HT1080 (cell line): ENCODE measurements at regions not wholly inside any gene's neighbourhood (a gene's known extent, or its start where the extent isn't known, plus 50 kb on each side); places are given as distances from the start of the nearest gene placed in this dataset.

ENCODE experiments used
- DNase-seq: peaks from one replicate; pipeline ENCODE4 v3.0.0-alpha.2; 2015; ENCODE audit warnings: low read depth

DNA sequence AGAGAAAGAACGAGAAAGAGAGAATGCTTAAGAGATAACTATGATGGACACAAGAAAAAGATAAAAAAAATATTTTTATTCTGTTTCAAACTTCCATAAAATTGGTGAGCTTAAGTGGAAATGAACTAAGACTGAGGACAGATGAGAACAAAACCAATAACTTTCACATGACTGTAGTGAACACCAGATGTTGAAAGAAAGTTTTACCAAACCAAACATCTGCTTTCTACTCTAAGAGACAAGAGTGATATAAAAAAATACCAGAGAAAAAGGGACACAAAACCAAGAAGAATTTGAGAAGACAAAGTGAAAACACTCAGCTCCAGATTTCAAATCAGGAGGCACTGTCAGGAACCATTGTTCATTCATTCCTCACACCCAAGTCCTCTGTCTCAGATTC is 147.9 kb downstream of the IMPG2 start:
- no peak for DNase-seq

DNA sequence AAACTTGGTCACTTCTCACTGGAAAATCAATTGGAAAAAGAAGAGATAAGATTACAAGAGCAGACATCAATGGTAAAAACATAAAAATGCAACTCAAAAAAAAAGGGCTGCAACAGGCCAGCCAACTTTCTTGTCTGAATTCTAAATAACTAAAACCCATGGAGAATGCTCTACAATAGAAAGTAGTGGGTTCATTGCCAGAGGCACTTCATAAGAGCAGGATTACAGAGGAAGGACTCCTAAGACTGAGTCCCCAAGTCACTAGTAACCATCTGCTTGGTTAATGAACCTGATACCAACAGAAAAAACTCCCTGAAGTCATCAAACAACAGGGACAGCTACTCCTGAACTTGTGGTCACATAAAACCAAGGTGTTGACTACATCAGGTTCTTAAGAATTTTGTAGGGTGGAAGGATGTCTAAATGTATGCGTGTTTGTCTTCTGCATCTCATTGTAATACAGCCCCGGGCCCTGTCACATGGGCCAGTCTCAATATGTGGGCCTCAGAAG is 148.6 kb downstream of the IMPG2 start:
- DNase-seq = no peak

DNA sequence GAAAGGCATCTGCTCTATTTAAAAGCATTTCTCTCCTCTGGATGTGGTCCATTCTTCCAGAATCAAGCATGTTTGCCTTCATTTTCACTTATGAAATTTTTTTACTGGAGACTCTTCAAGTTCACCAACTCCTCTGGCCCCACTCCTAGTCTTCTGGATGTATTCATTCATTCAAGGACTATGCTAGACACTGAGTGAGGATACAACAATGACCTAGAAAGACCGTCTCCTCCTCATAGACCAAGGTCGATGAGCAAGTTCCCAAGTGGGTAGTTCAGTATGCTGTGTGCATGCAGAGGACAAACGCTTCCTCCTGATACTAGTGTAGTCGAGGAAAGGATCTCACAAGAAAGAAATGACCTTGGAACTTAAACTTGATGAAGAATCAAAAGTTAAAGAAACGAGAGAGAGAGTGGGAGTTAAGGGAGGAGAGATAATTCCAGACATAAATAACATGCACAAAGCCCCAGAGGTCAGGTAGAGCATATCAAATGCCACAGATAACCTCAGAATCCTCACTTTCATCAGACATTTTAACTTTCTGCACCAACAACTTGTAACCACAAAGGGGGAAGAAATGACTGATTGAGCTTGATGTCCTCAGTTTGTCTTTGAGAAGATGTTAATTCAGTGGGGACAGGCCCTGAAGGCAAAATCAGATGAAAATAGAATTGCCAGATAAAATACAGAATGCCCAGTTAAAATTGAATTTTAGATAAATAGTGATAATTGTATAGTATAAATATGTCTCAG is 149.4 kb downstream of the IMPG2 start:
- DNase-seq = no peak

DNA sequence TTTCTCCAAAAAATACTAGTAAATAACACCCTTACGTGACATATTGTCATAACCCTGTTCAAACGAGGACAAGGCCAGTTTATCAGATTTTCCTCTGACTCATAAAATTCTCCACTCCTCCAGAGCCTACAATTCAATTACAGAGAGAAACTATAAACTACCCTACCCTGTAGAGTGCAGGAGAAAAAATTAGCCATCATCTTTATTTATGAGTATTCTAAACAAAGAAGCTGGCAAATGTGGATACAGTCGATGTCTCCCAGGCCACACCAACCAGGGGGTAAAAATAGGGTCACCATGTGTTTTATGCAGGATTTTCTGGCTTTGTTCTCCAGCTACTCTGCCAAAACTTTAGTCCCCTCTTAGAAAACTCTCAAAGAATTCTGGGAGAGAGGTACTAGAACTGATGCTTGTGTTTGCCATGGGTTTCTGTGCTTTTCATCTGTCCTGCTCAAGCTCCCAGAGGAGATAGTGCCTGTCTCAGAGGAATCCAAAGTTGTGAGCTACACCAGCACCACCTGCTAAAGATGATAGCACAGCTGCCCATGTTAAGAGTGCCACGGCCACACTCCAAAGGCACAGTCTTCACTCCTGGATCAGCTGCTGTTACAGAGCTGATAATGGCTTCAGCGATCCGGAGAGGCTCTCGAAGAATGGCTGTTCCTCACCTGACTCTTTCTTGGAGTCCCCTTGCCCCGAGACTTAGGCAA is 150.2 kb downstream of the IMPG2 start:
- no peak for DNase-seq

DNA sequence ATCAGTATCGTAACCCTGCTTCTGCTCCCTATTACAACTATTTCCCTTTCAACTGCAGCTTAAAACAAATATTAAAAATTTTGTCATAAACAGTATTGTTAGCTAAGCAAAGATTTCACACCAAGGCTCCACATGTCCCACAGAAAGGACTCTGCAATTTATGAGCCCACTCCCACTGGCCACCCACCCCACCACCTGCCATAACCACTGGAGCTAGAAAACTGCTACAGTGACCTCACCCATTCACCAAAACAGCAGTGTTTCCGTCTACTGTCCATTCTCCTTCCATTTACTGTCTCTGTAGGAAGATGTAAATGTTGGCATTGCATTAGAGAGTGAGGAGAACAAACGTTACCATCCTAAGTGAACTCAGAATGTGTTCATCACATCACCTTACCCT is 150.9 kb downstream of the IMPG2 start:
- no peak for DNase-seq

DNA sequence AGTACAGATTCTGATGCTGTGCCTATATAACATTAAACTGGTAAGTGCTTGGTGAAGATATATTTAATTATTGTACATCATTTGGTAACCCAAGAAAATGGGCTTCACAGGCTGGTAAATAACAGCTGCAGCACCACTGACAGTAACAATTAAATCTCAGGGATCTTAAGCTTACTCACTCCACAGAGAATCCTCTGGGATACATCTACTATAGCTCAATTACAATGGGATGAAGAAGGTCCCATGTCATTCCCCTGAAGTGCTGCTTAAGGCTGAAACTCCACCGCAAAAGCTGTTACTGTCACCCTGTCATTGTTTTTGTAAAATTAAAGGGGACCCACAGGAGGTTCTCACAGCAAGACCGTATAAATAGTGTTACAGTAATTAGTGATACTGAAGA is 153.0 kb downstream of the IMPG2 start:
- no peak for DNase-seq

DNA sequence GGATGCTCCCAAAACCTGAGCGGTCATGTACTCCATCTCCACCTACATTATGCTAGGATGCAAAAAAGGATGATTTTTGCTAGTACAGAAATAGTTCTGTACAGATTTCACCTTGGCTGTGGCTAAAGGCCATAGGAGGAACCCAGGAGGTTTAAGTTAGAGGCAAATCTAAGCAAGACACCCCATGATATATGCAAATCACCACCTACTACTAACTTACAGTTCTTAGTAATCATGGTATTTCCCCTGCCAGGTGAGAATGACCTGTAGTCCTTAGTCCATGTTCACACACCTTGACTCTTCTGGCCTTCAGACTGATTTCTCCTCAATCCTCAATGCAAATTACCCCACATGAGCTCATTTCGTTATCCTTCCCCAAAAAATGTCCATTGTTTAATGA is 154.2 kb downstream of the IMPG2 start:
- no peak for DNase-seq

DNA sequence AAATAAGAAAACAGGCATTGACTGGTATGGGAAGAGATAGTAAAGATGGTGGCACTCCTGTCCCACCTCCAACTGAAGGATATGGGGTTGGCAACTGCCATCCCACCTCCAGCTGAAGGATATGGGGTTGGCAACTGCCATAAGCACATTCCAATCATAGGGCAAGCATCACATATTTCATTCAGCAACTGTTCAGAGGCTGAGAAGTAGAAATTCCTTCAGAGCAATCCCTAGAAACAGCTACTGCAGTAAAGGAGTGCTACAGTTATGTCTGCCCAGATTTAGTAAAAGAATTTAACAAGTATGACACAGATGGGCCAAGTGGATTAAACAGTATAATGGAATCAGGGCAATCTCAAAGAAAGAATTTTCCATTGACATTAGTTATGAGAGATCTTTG is 156.8 kb downstream of the IMPG2 start:
- DNase-seq = no peak

DNA sequence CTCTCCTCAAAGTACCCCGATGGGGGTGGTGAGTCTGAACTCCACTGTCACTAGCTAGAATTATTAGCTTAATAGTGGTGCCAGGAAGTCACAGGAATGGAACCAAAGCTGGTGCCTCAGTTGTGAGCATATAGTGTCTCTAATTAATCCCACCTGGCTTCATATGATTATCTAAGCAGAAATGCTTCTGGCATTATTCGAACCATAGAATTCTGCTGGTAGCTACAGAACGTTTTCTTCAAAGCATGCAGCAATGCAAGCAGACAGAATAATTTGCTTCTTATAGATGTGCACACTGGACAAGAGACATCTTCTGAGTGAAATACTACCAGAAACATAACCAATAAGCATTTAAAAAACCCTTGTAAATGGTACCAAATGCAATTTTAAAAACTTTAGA is 160.9 kb downstream of the IMPG2 start:
- DNase-seq = no peak

DNA sequence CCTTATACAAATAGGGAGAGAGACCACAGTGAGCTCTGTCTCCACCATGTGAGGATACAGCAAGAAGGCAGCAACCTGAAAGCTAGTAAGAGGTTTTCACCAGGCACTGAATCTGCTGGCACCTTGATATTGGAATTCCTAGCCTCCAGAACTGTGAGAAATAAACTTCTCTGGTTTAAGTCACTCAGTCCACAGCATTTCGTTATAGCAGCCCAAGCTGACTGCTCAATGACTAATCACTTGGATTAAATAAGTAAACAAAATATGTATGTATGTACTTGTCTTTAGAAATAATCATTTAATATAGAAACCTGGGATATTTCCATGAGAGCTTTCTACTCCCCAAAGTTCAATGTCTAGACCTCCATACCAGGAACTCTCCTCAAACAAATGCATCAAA is 162.0 kb downstream of the IMPG2 start:
- DNase-seq = no peak

DNA sequence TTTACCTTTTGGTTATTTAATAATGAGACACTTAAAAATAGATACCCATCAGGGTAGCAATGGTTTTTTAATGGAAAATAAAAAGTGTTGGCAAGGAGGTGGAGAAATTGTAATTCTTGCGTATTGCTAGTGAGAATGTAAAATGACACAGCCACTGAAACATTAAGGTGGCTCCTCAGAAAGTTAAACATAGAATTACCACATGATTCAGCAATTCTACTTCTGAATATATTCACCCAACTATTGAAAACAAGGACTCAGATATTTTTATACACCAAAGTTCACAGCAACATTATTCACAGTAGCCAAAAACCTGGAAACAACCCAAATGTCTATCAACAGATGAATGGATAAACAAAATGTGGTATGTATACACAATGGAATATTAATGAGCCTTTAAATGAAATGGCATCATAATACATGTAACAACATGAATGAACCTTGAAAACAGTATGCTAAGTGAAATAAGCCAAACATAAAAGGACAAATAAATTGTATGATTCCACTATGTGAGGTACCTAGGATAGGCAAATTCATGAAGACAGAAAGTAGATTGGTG is 163.5 kb downstream of the IMPG2 start:
- no peak for DNase-seq

DNA sequence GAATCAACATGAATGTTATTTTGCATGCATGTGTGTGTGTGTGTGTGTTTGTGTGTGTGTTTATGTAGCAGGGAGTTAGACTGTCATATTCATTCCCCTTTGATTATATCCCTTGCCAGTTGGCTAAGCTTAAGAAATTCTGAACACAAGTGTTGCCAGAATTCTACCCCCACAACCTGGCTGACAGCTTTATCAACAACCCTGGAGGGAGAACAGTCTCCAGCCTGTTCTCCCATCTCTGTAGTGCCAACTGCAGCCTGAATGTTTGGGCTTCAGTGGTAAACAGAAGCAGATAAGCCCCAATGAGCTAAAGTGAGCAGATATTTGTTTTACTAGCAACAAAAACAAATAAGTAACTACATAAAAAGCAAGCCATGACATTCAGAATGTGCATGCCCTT is 162.6 kb upstream of the ABI3BP start:
- no peak for DNase-seq

DNA sequence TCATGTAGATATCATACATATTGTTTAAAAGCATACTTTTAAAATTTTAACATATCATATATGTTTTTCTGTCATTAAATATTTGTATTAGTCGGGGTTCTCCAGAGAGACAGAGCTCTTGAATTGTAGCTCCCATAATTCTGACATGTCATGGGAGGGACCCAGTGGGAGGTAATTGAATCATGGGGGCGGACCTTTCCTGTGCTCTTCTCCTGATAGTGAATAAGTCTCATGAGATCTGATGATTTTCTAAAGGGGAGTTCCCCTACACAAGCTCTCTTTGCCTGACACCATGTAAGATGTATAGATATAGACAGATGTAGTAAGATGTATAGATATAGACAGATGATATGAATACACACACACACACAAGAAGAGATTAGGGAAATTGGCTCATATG is 161.2 kb upstream of the ABI3BP start:
- DNase-seq = no peak

DNA sequence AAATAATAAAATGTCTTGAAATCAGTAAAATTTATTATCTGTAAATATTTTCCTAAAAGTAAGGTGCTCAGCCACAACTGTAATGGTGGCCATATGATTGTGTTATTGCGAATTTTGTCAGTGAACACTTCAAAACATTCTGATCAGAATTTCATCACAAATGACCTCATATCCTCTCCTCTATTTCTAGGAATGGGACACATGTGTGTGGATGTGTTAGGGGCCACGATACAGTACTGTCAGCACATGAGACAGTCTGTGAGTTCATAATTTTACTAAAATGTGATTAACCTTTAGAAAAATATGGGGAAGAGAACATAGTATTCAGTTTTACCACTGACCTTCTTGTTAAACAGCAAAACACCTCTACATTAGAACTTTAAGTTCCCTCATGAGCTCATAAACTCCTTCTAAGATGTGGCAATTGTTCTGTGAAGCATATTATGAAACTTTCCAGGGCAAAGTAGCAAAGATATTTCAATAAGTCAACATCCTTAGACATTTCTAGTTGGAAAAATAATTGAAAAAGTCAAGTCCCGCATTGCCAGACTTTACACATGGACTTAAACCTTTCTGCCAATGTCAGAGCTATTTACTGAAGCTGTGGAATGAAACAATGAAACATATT is 158.2 kb upstream of the ABI3BP start:
- DNase-seq = no peak

DNA sequence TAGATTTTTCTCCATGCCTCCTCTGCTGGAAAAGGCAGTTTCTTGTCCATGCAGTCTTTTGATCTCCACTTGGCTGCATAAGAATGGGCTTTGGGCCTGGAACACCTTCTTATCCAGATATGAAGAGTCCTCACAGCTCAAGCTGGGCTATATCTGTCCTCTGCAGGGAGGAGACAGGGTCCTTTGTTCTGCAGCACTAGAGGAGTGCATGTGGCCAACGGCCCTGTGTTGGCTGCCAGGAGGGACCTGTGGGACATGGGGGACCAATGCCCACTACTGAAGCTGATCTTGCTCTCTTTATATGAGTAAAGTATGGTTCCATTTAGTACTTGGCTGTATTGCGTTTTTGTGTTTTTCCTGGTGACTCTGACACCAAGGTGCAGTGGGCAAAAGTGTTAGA is 157.3 kb upstream of the ABI3BP start:
- DNase-seq = no peak

DNA sequence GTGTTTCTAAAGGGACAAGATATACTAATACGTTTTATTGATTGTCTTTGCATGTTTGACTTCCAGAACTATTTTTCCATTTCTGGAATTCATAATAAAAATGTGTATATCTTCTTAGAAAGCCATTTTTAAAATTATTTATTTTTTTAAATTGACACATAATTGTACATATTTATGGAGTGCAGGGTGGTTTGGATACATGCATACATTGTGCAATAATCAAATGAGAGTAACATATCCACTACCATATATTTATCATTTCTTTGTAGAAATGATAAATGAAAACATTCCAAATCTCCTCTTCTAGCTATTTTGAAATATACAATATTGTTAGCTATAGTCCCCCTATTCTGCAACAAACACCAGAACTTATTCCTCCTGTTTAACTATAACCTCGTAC is 156.5 kb upstream of the ABI3BP start:
- no peak for DNase-seq

DNA sequence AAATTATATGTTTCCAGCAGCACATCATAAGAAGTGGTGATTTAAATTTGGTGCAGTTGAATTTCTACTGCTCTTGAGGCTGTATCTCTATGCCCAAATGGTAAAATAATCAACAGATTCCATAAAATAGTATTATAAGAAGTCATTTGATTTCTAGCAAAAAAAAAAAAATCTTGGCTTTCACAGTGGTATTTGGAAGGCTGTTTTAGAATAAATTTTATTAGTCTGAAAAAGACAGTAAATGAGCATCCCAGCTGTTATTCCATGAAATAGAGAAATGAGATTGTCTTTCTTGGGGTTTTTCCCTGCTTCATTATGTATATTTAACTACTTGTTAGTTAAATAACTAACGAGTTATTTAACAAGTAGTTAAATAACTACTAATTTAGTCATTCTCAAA is 156.0 kb upstream of the ABI3BP start:
- no peak for DNase-seq

DNA sequence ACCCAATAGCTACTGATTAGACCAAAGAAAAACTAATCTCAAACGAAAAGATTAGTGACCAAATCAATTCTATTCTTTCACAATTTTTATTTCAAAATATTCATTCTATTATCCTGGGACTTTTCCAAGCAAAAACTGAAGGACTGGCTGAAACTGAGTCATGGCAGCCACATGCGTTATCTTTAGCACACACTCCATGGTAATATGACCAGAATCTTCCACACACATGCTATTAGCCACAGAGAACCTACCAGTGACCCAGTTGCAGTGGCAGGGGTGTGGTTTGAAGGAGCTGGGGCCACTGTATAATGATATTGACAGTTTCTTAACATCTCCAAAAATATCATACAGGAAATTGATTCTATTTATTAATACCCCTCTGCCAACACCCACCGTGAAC is 154.8 kb upstream of the ABI3BP start:
- DNase-seq = no peak

DNA sequence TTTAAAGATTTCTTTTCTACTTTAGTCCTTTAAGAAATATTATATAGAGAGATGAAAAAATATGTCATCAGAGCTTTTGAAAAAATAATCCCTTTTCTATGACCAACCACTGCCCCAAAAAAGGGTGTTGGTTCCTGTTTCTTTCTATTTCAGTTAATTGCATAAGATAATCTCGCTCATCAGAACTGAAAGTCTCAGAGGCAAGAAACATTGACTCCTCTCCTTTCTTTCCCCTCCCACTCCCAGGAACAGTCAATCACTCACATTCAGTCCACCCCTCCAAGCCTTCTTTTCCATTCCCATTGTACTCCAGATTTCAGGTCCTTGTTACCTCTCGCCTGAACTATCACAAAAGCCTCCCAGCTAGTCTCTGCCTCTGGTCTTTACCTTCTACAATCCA is 153.7 kb upstream of the ABI3BP start:
- no peak for DNase-seq

DNA sequence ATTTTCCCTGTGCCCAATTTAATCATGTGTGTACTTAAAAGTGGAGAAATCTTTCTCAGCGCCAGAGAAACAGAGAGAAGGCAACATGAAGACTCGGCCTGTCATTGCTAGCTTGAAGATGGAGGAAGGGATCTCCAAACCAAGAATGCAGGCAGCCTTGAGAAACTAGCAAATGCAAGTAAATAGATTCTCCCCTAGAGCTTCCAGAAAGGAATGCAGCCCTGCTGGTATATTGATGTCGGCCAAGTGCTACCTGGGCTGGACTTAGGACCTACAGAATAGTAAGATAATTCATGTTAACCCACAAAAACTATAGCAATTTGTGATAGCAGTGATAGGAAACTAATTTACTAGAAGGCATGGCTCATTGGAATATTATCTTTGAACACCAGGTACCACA is 150.9 kb upstream of the ABI3BP start:
- no peak for DNase-seq

DNA sequence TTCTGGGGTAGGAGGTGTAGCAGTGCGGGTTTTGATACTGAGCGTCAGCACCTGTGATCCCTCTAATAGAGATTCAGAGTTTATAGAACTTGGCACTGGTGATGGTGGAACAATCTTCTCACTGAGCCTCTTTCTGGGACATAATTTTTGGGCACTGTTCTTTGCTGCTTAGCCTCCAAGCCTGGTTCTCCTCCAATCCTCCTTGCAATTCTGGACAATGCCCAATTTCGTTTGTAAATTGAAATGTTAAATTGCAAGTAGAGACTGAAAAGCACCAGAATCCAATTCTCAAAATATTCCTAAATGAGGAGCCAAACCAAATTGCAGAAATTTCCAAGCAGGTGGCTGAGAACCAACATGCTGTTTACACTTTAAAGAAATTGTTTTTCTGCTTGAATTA is 149.8 kb upstream of the ABI3BP start:
- DNase-seq = no peak

DNA sequence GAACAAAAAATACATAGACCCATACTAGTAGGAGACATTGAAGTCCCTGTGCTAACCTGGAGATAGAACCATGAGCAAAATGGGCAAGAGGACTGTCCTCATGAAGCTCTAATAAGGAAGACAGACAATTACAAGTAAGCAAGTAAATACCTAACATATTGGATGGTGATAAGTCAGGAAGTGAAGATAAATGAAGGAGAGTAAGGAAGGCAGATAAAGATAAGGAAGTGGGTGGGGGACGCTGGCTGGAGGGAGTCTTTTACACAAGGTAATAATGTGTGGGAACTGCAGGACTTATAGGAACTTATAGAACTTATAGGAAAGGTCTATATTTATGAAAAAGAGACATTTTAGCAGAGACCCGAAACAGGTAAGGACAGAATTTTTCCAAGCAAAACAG is 148.9 kb upstream of the ABI3BP start:
- no peak for DNase-seq
